NCI-H345 treated with DMSO at 0.1 percent for 48 hours (cell line): ENCODE measurements at regions not wholly inside any gene's neighbourhood (a gene's known extent, or its start where the extent isn't known, plus 50 kb on each side); places are given as distances from the start of the nearest gene placed in this dataset.
"Not testable (repeated sequence)": the region's sequence is repeated elsewhere in the genome, so short reads cannot be mapped to it uniquely, and the experiment has no call there.

Experiments used
- DNase-seq: peaks from one replicate; lab custom pipeline; 2025; ENCODE audit not compliant: unreplicated experiment; lab: John Stamatoyannopoulos, UW

DNA sequence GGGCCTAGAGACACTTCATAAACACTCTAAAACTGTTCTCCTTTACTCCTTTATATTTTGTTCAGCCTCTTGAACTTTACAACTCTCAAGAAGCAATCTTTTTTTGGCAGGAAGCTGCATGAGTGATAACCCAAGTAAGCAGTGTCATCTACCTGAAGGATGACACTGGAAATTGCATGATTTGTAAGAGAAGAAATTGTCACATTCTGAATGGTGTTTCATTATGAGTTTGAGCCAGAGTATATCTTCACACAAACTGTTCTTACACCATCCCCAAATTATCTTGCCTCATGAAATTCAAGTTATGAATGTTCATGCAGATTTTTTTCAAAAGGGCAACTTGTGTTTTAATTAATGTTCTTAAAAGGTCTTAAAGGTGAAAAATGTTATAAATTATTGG, 799.3 kb downstream of the TBC1D32 start:
- no peak for DNase-seq

DNA sequence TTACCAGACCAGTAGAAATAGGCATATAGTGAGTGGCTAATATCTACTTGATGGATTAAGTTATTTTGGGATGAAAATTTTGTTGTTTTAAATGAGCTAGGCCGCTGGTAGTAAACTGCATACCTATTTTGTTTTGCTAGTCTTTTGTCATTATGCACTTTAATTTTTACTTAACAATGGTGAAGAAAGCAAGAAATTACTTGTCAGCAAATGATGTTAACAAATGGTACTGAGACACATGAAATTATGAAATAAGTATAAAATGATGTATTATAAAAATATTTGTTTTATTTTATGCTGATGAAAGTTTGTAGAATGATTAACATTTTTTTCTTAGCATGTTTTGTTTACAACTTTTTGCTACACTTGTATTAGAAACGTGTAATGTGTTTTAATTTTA, 807.7 kb downstream of the TBC1D32 start:
- no peak for DNase-seq

- DNase-seq: no peak
Measured at GRCh38 chr6:120514544-120514943, 819.7 kb downstream of the TBC1D32 start.

- no peak for DNase-seq
Measured at GRCh38 chr6:120511712-120512111, 822.6 kb downstream of the TBC1D32 start.

DNA sequence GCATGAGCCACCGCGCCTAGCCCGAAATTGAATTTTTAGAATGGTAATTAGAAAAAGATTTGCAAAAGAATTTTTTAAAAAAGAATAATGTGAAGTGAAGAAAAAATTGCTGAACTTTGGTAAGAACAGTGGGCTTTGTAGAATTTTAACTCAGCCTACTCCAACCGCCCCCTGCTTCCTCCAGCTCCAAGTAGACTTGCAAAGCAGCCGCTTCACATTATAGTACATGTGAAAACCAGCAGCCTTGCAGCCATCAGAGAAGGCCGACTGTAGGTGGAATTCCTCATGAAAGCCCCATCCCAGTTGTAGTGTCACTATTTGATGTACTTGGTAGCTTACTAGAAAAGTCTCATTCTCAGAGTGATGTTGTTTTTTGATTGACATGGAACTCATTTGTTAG, 835.6 kb downstream of the TBC1D32 start:
- no peak for DNase-seq

GRCh38 chr6:120496661-120497060, 837.6 kb downstream of the TBC1D32 start:
- DNase-seq: no peak

GRCh38 chr6:120493505-120493904, 840.8 kb downstream of the TBC1D32 start:
- DNase-seq: no peak

DNA sequence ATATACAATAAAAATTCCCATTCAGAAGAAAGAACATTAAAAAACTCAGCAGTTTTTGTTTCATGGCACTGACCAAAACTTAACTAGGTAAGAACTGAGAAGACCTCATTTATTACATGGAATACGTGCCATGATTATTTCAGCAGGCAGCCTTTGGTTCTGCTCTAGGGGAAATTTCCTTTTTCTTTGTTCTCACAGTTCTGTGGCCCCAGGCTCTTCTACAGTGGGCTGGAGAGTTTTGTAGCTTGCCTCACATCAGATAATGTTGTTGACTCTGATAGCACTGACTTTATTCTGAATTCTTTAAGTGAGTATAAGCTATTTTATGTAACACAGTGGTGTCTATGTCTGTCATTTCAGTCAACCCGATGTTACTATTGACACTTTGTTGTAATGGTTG, 844.3 kb downstream of the TBC1D32 start:
- DNase-seq: no peak

GRCh38 chr6:120484146-120484545, 850.1 kb downstream of the TBC1D32 start:
- no peak for DNase-seq

GRCh38 chr6:120478650-120479049, 855.6 kb downstream of the TBC1D32 start:
- no peak for DNase-seq

DNA sequence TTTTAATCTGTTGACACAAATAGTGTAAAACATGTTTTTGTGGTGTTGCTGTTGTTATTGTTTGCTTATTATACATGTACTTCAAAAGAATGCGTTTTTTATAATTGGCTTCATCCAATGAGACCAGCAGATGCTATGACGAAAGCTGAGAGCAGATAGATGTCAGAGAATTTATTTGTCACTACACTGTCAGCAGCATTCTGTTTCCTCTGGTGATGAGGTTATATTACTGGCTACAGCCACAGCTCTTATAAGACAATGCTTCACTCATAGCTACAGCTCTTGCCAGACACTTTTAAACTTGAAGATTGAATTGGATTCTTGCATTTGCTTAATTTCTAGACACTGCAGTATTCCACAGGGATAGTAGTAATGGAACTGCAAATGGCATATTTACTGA, 860.5 kb downstream of the TBC1D32 start:
- DNase-seq: no peak

DNA sequence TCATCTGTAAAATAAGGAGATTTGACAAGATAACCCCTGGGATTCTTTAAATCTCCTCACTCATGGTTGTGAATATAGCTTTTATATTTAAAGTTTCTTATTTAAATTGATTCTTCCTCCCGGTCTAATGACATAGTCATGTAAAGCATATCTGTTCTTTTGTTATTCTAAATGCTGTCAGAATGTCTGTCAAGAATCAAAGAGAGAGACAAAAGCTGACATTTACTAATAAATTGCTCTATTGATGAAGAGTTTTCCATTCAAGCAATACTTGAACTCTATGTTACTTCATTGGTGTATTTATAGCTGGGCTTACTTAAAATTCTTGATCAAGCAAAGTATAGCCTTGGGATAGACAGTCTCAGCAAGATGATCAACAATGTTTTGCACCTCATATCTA, 865.8 kb downstream of the TBC1D32 start:
- no peak for DNase-seq

DNA sequence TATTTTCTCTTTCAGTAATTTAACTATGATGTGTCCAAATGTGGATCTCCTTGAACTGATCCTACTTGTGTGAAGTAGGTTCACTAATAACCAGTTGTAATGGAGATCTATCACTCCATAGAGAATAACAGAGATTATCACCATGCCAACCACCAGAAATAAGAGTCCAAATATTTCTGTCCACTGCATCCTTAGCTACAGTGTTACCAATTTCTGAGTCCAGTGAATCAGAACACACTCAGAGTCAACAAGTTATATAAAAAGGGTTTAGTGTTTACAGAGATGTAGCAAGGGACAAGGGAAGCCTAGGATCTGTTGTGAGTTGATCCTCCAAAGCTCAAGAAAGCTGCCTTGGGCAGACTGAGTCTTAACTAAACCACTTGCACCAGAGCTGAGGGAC, 882.8 kb downstream of the TBC1D32 start:
- DNase-seq: no peak

DNA sequence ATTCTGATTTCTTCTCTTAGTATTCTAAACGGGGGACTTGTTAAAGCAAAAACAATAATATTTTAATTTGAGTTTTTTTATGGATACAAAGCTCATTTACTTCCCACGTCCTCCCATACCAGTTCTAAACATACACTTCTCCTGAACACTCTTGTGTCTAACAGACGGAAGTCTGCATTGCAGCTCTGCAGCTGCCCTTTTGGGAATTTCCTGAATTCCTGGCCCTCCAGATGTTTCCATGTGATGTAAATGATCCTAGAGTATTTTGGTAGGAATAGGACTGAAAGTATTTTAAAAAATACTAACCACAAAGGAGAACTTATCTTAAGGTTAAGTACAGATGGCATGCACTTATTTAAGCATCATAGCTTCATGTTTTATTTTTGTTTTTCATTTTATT, 886.7 kb downstream of the TBC1D32 start:
- DNase-seq: no peak

GRCh38 chr6:120432840-120433239, 901.4 kb downstream of the TBC1D32 start:
- DNase-seq: not testable (repeated sequence)

GRCh38 chr6:120431841-120432240, 902.4 kb downstream of the TBC1D32 start:
- DNase-seq: no peak

GRCh38 chr6:120411394-120411793, 922.9 kb downstream of the TBC1D32 start:
- DNase-seq: no peak

- no peak for DNase-seq
Measured at GRCh38 chr6:120410586-120410985, 923.7 kb downstream of the TBC1D32 start.

DNA sequence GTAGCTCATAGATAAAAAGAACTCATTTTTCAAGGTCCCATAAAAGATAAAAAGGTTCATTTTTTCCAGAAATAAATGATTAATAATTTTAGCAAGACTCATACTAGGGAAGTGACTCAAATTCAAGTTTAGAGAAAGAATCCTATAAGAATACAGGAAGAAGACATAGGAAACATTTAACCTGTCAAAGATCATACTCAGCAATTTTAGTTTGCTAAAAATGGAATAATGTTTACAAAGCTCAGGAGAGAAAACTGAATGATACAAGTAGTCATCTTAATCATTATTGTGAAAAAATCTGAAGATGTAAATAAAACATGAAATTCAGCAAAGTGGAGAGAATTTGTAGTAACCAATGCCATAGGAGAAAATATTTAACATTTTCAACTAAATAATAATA, 926.6 kb downstream of the TBC1D32 start:
- DNase-seq: no peak

GRCh38 chr6:120405947-120406346, 928.3 kb downstream of the TBC1D32 start:
- DNase-seq: no peak

DNA sequence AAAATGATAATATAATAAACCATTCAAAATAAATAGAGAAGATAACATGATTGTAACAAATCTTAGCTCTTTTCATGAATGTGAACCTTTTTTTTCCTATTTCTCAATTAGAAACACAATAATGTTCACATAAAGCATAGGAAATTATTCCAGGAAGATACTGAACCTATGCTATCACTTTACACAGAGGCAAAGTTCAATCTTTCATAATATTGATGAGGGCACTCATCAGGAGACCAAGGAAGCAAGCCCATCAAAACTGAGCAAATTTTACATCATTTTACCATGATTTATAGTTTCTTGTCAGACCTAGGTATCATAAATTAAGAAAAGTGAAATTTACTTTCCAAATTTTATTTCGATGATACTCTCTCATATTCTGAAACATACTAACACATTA, 938.5 kb downstream of the TBC1D32 start:
- no peak for DNase-seq

- DNase-seq: no peak
Measured at GRCh38 chr6:120395330-120395729, 939.0 kb downstream of the TBC1D32 start.

DNA sequence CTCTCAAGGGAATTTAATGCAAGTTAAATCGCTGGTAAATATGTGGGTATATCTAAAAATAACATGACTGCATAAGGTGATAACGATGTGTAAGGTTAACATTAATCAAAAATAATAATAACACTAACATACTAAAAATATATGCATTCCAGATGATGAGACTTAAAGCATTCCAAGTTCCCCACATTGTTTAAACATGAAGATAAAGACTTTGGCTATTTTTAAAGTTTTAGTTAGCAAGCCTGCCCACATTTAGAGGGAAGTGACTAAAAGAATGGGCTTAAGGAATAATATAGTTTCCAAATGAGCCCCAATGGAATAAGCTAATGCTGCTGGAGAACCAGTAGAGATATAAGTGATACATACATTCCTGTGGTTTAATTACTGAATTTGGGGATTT, 941.3 kb downstream of the TBC1D32 start:
- DNase-seq: no peak

- no peak for DNase-seq
Measured at GRCh38 chr6:120384671-120385070, 949.6 kb downstream of the TBC1D32 start.
